Fibroblast of pulmonary artery (primary cell): ENCODE measurements at regions not wholly inside any gene's neighbourhood (a gene's known extent, or its start where the extent isn't known, plus 50 kb on each side); places are given as distances from the start of the nearest gene placed in this dataset.
A peak's percentile ranks its signal among the peaks of the same experiment; 100 is the strongest.

Experiments used
- DNase-seq: peaks from one replicate; pipeline ENCODE4 v3.0.0-alpha.2; 2010; ENCODE audit warnings: low read depth
- H3K4me3 ChIP-seq: replicated peaks from 2 replicates; pipeline ENCODE4 v1.5.1; 2011; ENCODE audit warnings: low read depth, mild to moderate bottlenecking, control low read depth, low read length, moderate library complexity
- TF ChIP-seq, protein P1 (sequence below): IDR thresholded peaks from 2 replicates; pipeline ENCODE4 v1.5.1; 2011; ENCODE audit warnings: mild to moderate bottlenecking, control low read depth, low read length, inconsistent platforms; ENCODE audit errors: missing control alignments

DNA sequence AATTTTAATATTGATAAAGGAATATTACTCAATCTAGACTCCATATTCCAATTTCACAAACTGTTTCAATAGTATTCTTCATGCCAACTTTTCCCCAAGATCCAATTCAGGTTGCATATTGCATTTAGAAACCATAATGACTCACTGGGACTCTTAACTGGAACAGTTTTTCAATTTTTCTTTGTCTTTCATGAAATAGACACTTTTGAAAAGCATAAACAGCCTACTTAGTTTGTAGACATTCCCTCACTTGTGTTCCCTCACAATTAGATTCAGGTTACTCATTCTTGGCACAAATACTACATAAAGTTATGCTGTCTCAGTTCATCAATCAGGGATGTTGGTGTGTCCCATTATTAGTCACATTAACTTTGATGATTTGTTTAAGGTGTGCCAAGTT is 1768.4 kb upstream of the PIK3C3 start:
- DNase-seq: no peak
- TF ChIP-seq, protein P1, sequence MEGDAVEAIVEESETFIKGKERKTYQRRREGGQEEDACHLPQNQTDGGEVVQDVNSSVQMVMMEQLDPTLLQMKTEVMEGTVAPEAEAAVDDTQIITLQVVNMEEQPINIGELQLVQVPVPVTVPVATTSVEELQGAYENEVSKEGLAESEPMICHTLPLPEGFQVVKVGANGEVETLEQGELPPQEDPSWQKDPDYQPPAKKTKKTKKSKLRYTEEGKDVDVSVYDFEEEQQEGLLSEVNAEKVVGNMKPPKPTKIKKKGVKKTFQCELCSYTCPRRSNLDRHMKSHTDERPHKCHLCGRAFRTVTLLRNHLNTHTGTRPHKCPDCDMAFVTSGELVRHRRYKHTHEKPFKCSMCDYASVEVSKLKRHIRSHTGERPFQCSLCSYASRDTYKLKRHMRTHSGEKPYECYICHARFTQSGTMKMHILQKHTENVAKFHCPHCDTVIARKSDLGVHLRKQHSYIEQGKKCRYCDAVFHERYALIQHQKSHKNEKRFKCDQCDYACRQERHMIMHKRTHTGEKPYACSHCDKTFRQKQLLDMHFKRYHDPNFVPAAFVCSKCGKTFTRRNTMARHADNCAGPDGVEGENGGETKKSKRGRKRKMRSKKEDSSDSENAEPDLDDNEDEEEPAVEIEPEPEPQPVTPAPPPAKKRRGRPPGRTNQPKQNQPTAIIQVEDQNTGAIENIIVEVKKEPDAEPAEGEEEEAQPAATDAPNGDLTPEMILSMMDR: no peak

DNA sequence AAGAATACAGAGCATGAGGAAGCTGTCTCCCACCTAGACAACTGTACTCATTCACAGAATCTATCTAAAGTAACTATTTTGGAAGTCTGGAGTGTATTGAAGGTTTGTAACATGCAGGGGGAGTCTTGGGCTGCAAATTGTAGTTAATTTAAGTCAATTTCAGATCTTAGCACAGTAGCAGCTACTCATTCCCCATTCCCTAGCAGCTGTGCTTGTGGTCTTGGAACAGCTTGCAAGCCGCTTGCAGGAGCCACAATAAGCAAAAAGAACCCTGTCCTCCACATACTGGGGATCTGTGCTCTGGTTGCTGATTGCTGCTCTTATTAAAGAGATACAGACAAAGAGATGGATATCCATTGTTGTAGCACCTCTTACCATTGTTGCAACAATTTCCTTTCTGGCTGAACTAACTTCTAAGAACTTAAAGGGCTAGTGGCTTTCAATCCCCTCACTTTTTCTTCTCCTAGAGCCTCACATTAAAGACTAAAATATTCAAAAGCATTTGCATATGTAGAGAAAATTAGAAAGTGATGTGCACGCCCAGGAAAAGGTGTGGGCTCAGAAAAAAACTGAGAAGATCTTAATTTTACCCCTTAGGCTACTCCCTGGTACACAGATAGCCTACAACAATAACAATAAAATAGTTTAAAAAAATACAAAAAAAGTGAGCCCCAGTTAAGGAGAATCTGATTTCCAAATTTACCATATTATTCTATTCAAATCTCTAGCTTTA is 1775.1 kb upstream of the PIK3C3 start:
- TF ChIP-seq, protein P1: no peak

More for the DNA sequence above, 1768.4 kb upstream of the PIK3C3 start:
- H3K4me3 ChIP-seq: no peak overlapping the region

DNA sequence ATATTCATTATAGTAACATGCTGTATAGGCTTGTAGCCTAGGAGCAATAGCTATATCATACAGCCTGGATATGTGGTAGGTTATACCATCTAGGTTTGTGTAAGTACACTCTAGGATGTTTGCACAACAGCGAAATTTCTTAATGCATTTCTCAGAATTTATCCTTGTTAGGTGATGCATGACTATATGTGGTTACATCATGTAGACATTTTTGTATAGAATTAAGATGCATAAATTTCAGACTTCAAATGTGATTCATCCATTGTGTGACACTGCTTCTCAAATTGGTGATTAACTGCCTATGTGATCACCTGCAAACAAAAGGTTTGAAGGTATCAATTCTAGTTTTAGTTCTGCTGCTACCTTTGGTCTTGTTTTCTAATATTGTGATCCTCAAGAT is 1787.0 kb upstream of the PIK3C3 start:
- no peak for DNase-seq
- TF ChIP-seq, protein P1: no peak
- no peak overlapping the region for H3K4me3 ChIP-seq

More for the DNA sequence above, 1775.1 kb upstream of the PIK3C3 start:
- peak; percentile 8 for DNase-seq
- H3K4me3 ChIP-seq: no peak overlapping the region

DNA sequence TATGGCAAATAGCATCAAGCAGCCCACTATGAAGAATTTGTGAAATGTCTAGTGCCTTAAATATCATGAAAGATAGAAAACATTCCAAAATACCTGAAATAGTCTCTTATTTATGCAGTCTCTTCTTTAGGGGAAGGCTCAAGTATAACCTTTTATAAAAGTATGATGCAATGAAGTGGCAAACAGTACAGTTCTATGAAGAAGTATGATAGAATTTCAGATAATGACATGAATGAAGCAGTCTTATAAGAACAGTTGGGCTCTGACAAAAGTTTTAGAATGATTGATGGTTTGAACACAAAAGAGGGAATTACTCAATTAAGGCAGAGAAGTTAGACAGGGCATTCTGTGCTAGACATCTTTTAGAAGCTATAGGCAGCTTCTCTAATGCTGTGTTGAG is 1791.8 kb upstream of the PIK3C3 start:
- TF ChIP-seq, protein P1: no peak
- no peak for DNase-seq
- H3K4me3 ChIP-seq: no peak overlapping the region

DNA sequence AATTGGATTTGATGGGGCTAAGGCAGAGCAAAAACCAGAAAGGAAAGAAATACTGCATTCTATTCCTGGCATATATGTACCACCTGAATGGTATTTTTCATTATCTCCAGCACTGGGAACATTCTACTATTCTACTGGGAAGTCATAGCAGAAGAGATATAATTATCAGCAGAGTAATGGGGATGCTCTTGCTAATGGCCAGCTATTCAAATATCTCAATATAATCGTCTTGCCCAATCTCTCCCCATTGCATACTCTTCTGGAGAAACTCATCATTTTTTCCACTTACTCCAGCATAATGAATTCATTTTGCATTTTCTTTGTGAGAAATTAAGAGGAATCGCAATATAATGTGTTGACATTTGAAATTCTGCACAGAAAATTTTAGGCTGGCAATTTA is 1794.7 kb upstream of the PIK3C3 start:
- TF ChIP-seq, protein P1: no peak
- H3K4me3 ChIP-seq: no peak overlapping the region
- DNase-seq: no peak

DNA sequence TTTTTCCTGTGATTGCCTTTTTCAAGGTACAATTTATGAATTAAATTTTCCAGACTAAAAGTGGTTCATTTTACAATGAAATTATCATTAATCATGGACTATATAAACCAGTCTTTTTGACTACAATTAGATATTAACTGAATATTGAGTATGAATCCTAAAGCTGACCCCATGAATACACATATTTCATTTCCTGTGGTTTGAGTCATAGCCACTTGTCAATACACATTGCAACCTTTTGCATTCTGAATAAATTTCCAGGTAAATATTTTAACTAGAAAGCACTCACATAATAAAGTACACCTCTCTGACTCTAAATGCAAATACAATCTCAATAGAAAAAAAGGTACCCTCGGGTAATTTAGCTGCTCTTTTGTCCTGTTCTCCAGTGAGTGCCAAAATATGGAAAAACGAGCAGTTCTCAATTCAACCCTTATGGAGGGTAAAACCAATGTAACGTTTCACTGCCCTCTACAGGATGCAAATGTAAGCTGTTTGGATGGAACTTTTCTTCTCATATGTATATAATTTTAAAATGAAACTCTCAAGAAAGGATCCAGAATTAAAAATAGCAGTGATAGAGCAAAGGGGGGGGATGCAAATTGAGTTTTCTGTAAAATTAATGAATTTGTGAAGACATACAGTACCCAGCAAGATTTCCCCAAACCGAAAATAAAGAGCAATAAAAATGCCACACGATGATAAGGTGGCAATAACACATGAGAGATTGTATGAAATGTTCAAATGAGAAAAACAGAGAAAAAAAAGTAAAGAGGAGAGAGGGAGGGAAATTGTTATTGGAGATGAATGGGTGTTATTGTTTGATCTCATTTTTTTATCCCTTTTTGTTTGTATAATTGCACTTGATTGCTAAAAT is 1795.7 kb upstream of the PIK3C3 start:
- TF ChIP-seq, protein P1: peak; percentile 84
- H3K4me3 ChIP-seq: no peak overlapping the region
- DNase-seq: peak; percentile 78
